H1 (cell line): ENCODE measurements at regions not wholly inside any gene's neighbourhood (a gene's known extent, or its start where the extent isn't known, plus 50 kb on each side); places are given as distances from the start of the nearest gene placed in this dataset.

ENCODE experiments used
- POLR2AphosphoS5 ChIP-seq: IDR thresholded peaks from 2 replicates; pipeline ENCODE4 v1.6.1; 2011; ENCODE audit warnings: low read depth, low read length
- TF ChIP-seq, protein P1 (sequence below), 3 experiments: IDR thresholded peaks; 1 replicate in 2 of 3; 2 replicates in 1 of 3; pipeline versions ENCODE4 v1.5.1 to v1.6.1; 2011; ENCODE audit warnings: low read length in 3 of 3, mild to moderate bottlenecking in 3 of 3, inconsistent platforms in 2 of 3, low read depth in 1 of 3, moderate library complexity in 1 of 3; ENCODE audit not compliant: insufficient read depth in 1 of 3; ENCODE audit errors: control extremely low read depth in 1 of 3
- TF ChIP-seq, protein P2 (sequence below): IDR thresholded peaks from 2 replicates; pipeline ENCODE4 v1.6.1; 2012; ENCODE audit warnings: low read length, inconsistent platforms

DNA sequence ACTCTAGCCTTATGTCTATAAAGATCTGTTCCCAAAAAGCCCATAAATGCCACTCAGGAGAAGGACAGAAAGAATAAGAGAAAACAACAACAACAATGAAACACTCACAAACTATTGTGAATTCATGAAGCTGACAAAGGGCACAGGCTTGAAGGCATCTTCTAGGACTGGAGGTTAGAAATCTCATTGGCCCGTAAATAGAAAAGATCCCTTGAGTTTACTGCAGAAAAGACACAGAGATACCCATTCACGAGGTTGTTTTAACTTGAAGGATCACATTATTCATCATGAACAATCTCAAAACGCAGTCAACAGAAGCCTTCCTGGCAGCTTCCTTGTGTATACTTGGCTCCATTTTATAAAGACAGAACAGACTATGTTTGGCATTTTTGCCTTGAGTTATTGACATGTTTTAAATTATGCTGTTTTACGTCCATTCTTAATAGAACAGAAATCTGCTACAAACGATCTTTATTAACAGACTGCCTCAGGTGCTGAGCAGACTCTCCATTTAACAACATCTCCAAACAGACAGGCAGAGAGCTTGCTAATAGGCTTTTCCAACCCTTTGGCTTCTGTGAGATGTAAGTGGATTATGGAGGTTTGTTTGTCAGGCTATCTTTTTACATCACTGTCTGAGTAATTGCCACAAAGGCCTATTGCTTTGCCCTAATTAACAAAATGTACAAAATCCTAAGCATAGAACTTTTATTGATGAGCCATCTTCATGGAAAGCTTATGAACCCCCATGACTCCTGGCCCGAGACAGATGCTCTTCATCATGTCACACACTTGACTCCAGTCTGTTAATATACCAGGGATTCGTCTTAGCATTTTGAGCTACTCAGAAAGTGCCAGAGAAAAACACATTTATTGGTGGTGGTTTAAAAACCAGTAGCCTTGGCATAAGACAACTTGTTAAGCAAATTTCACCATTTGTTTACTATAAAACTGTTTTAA is 735.3 kb upstream of the ZNF608 start:
- TF ChIP-seq POLR2AphosphoS5, result no peak
- TF ChIP-seq, protein P1, sequence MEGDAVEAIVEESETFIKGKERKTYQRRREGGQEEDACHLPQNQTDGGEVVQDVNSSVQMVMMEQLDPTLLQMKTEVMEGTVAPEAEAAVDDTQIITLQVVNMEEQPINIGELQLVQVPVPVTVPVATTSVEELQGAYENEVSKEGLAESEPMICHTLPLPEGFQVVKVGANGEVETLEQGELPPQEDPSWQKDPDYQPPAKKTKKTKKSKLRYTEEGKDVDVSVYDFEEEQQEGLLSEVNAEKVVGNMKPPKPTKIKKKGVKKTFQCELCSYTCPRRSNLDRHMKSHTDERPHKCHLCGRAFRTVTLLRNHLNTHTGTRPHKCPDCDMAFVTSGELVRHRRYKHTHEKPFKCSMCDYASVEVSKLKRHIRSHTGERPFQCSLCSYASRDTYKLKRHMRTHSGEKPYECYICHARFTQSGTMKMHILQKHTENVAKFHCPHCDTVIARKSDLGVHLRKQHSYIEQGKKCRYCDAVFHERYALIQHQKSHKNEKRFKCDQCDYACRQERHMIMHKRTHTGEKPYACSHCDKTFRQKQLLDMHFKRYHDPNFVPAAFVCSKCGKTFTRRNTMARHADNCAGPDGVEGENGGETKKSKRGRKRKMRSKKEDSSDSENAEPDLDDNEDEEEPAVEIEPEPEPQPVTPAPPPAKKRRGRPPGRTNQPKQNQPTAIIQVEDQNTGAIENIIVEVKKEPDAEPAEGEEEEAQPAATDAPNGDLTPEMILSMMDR (IDR thresholded peaks at IDR 0.05; ENCODE audit: control extremely low read depth in 1 of 3, insufficient read depth in 1 of 3, low read depth in 1 of 3, low read length in 3 of 3), result no peak
- TF ChIP-seq, protein P2, sequence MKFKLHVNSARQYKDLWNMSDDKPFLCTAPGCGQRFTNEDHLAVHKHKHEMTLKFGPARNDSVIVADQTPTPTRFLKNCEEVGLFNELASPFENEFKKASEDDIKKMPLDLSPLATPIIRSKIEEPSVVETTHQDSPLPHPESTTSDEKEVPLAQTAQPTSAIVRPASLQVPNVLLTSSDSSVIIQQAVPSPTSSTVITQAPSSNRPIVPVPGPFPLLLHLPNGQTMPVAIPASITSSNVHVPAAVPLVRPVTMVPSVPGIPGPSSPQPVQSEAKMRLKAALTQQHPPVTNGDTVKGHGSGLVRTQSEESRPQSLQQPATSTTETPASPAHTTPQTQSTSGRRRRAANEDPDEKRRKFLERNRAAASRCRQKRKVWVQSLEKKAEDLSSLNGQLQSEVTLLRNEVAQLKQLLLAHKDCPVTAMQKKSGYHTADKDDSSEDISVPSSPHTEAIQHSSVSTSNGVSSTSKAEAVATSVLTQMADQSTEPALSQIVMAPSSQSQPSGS, result no peak
